ENCODE measurements at regions not wholly inside any gene's neighbourhood (a gene's known extent, or its start where the extent isn't known, plus 50 kb on each side); places are given as distances from the start of the nearest gene placed in this dataset.

GRCh38 chr16:88289001-88289400 is 93.8 kb upstream of the ZNF469 start:
- TF ChIP-seq, protein P1, sequence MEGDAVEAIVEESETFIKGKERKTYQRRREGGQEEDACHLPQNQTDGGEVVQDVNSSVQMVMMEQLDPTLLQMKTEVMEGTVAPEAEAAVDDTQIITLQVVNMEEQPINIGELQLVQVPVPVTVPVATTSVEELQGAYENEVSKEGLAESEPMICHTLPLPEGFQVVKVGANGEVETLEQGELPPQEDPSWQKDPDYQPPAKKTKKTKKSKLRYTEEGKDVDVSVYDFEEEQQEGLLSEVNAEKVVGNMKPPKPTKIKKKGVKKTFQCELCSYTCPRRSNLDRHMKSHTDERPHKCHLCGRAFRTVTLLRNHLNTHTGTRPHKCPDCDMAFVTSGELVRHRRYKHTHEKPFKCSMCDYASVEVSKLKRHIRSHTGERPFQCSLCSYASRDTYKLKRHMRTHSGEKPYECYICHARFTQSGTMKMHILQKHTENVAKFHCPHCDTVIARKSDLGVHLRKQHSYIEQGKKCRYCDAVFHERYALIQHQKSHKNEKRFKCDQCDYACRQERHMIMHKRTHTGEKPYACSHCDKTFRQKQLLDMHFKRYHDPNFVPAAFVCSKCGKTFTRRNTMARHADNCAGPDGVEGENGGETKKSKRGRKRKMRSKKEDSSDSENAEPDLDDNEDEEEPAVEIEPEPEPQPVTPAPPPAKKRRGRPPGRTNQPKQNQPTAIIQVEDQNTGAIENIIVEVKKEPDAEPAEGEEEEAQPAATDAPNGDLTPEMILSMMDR (IDR thresholded peaks at IDR 0.05; ENCODE audit: insufficient read depth, missing control alignments): no peak
- FAIRE-seq (no peak), DNase-seq (ENCODE audit: insufficient read length, low spot score) (no peak)

- TF ChIP-seq, protein P1 (IDR thresholded peaks at IDR 0.05; ENCODE audit: insufficient read depth, missing control alignments): no peak
- DNase-seq (ENCODE audit: insufficient read length, low spot score) (no peak), FAIRE-seq (no peak)
Measured at GRCh38 chr16:88289561-88289960, 93.2 kb upstream of the ZNF469 start.

- DNase-seq (ENCODE audit: insufficient read length, low spot score): no peak
- FAIRE-seq: no peak
- TF ChIP-seq, protein P1 (IDR thresholded peaks at IDR 0.05; ENCODE audit: insufficient read depth, missing control alignments): no peak
Measured at GRCh38 chr16:88289968-88290401, 92.8 kb upstream of the ZNF469 start.

DNA sequence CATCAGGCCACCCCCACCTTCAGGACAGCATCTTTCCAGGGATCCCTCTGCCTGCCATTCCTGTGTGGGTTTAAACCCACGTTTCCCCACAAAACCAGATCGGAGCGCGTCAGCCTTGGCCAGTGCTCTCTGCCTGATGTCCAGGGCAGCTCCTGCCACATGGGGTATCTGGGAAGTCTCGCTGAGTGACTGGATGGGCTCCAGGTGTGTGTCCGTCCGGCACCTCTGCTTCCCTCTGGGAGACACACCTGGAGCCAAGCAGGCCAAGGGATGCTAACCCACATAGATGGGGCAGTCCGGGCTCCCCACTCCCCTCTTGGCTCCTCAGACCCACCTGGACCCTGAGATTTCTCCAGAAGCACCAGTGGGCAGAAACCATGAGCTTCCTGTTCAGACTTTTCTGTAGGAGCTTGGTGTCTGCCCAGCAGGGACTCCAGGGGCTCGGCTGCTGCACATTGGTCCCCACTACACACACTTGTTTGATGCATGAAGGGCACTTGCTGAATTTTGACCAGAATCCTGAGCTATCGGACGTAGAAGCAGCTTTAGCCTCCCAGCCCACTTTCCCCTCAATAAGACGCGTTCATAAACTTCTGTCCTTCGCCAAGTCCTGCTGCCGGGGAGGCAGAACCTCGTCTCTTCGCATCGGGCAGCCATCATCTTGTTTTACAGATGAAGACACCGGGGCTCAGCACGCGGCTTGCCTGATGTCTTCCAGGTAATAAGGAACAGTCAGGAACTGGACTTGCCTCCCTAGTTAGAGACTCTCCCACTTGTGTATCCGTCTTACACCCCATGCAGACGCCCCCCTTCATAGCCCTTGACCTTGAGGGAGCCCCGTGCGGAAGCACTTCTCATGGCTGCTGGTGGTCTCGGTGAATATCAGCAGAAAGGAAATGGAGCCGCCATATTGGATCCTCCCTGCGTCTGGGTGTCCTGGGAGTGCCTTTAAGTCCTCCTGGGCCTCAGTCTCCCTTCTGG is 91.6 kb upstream of the ZNF469 start:
- TF ChIP-seq, protein P1 (IDR thresholded peaks at IDR 0.05; ENCODE audit: insufficient read depth, missing control alignments): no peak
- FAIRE-seq (no peak), DNase-seq (ENCODE audit: insufficient read length, low spot score) (no peak)

GRCh38 chr16:88292007-88292970 is 90.5 kb upstream of the ZNF469 start:
- TF ChIP-seq, protein P1 (IDR thresholded peaks at IDR 0.05; ENCODE audit: insufficient read depth, missing control alignments): no peak
- FAIRE-seq: no peak
- DNase-seq (ENCODE audit: insufficient read length, low spot score): no peak

- FAIRE-seq: no peak
- TF ChIP-seq, protein P1 (IDR thresholded peaks at IDR 0.05; ENCODE audit: insufficient read depth, missing control alignments): no peak
Measured at GRCh38 chr16:88293097-88293496, 89.7 kb upstream of the ZNF469 start.

More at GRCh38 chr16:88293097-88293496, 89.7 kb upstream of the ZNF469 start:
- DNase-seq (ENCODE audit: insufficient read length, low spot score): no peak

All from D721Med (cell line).